NCI-H128 (cell line): ENCODE measurements at regions not wholly inside any gene's neighbourhood (a gene's known extent, or its start where the extent isn't known, plus 50 kb on each side); places are given as distances from the start of the nearest gene placed in this dataset.
"Not testable (repeated sequence)": the region's sequence is repeated elsewhere in the genome, so short reads cannot be mapped to it uniquely, and the experiment has no call there.

ENCODE experiments used
- DNase-seq: peaks from one replicate; lab custom pipeline; 2025; ENCODE audit not compliant: unreplicated experiment; lab: John Stamatoyannopoulos, UW

- no peak for DNase-seq
These were observed 127.3 kb downstream of the ATP23 start for GRCh38 chr12:58068706-58069105.

DNA sequence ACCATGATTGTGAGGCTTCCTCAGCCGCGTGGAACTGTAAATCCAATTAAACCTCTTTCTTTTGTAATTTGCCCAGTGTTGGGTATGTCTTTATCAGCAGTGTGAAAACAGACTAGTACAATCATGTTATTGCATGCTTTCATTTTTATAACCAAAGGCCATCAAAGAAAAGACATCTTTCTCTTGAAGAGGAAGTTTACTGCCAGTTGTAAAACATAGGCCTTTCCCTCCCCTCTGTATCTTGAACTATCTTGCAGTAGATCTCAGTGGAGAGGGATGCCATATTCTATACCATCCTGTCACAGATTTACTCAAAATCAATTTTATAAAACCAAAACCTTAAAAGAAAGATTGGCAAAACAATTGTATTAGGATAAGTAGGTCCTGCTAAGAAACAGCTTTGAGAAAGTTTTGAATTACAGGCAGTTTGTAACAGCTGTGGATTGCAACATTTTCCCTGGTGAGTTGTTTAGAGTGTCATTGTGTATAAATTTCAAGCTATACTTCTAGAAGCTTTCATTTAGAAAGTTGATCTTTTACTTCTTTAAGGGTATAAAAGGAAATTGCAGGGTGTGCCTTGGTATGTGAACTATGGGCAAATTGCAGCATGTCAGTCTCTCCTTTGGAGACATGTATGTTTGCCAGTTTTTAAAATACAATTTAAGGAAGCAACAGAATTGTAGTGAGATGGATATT lies 128.0 kb downstream of the ATP23 start:
- DNase-seq, result no peak

- no peak for DNase-seq
These were observed 130.6 kb downstream of the ATP23 start for GRCh38 chr12:58071994-58072393.

- no peak for DNase-seq
These were observed 132.9 kb downstream of the ATP23 start for GRCh38 chr12:58074259-58074658.

- no peak for DNase-seq
These were observed 138.4 kb downstream of the ATP23 start for GRCh38 chr12:58079806-58080205.

DNA sequence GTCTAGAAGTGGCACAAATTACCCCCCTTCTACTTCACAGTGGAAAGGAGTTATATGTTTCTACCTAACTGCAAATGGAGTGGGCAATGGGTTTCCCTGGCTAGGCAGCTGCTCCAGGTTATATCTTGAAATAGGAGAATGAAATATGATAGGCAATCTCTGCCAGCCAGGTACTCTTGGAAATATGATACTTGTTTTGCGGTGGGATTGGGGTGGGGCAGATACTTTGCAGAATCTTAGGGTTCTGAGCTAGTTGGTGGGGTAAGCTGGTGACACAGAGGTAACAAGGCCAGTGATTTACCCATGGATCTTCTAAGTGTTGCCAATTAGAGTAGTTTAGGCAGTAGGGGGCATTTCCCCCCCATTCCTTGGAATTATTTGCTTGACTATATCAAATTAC lies 140.1 kb downstream of the ATP23 start:
- DNase-seq, result no peak

- DNase-seq, result no peak
These were observed 141.6 kb downstream of the ATP23 start for GRCh38 chr12:58082996-58083395.

DNA sequence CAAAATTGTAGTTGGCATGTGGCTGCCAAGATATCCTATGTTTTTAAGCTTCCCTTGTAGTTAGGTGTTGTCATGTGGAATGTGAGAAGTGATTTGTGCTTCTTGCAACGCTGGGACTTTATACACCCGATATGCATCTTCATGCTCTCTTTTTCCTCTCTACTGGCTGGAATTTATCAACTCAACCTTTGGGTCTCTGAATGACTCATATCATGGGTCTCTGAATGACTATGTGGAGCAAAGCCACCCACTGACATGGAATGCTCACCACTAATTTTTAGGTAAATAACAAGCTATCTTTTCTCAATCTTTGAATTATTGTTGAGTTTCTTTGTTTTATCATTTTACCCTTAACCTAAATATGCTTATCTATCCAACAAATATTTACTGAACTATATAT lies 144.6 kb downstream of the ATP23 start:
- DNase-seq, result no peak

DNA sequence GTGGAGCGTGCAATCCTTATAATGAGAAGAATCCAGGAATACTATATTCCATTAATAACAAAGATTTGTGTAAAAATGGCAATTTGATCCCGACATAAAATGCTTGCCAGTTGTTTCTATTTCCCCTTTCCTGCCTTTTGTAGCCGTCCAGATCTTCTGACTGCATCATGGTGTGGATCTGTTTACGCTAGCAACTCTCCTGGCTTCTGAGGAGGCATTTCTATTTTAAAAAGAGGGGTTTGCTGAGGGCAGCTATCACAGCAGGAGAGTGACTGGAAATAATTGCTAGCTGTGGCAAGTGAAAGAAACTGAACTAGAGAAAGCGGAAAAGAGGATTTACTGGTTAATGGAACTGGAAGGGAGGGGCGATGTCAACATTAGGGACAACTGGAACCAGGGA lies 145.6 kb downstream of the ATP23 start:
- DNase-seq, result no peak

DNA sequence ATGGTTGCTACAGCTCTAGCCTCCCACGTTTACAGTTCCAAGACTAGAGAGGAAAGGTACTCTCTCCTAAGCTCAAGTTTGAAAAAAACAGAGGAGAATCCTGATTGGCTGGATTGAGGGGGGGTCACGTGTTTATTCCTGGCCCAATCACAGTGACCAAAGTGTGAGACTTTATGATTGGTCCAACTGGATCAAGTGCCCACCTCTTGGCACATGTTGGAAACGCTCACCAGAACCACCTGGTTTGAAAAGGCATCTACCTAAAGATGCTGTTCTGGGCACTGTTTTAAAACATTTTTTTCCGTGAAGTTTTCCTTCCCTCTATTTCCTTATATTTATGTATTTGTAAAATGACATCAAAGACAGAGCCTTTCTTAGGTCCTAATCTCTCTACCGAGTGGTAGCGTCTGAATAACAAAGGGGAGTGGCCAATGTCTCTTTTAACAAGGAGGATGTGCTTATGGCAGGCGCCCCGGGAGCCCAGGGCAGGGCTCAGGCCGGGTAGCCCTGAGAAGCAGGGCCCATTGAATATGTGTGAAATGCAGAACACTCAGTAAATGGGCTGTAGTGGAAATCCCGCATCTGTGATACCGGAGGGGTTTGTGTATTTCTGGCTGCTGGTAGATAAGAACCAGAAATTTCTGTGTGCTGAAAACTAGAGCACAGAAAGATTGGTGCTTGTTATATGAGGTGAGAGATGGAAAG lies 146.2 kb downstream of the ATP23 start:
- no peak for DNase-seq

DNA sequence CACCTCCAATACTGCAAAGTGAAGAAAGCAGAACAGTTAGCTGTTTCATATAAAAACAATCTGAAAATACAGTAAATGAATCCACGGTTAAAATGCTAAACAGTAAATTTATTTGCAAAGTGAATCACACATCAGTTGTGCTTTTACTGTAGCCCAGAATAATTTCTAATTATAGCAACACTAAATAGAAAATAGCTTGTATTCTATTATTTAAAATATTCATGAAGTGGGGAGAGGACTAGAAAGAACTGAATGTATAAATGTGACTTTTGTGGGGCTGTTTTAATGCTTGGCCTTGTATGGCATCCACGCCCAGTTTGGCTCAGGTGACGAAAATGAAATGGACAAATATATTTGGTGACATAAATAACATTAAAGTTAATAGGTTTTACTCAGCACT lies 148.2 kb downstream of the ATP23 start:
- no peak for DNase-seq

- no peak for DNase-seq
These were observed 149.3 kb downstream of the ATP23 start for GRCh38 chr12:58090685-58091084.

DNA sequence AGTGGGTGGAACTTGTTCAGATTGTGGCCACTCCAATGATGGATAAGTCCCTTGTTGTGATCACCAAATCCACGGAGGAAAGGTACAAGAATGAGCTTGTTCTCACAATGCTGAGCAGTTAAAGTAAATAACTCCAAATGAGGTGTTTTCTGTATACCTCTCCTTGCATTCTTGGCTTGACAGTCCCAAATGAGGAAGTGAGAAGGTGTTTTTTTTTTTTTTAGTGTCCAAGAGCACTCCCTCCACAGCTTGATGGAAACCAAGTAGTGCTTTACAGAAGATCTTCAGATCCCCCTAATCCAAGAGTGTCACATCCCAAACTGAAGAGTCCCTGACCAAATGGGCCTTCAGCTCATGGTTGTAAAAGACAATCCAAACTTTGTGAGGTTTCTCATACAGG lies 153.6 kb downstream of the ATP23 start:
- DNase-seq, result no peak

- no peak for DNase-seq
These were observed 156.4 kb downstream of the ATP23 start for GRCh38 chr12:58097741-58098140.

GRCh38 chr12:58099476-58099875 lies 158.1 kb downstream of the ATP23 start:
- DNase-seq, result no peak

DNA sequence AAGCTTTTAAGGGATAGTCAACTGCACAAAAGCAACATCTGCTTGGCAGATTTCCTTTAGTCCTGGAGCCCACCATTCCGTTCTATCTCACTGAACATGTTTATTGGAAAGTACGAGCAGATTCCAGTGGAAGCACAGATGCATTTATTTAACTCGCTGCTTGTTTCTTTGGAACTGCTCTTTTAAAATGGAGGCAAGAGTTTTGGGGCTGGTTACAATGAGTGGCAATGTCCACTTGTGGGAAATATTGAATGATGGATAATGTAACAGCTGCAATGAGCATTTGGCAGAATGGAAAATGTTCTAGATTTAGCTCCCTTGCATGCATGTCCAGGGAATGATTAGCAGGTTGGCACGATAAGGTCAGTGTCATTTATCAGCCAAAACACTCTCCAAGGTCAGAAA lies 163.0 kb downstream of the ATP23 start:
- no peak for DNase-seq

- DNase-seq, result no peak
These were observed 164.1 kb downstream of the ATP23 start for GRCh38 chr12:58105225-58106119.

- DNase-seq, result no peak
These were observed 164.8 kb downstream of the ATP23 start for GRCh38 chr12:58106195-58106594.

GRCh38 chr12:58117201-58117600 lies 175.8 kb downstream of the ATP23 start:
- DNase-seq, result no peak

DNA sequence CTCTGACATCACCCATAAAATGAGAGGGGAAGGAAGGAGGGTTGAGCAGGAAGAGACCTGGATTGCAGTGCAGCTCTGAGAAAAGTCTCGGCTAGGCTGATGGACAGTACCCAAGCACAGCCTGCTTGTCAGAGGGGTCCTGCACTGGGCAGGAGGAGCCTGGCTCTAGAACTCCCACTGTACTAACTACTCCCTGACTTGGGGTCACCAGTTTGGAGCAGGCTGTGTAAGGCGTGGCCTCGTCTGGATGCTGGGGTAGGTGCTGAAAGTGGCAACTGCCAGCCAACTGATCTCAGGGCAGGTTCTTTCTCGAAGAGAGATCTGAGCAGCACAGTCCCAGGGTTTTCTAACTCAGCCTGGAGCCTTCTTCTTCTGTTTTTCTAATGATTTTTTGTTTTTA lies 176.3 kb downstream of the ATP23 start:
- no peak for DNase-seq

DNA sequence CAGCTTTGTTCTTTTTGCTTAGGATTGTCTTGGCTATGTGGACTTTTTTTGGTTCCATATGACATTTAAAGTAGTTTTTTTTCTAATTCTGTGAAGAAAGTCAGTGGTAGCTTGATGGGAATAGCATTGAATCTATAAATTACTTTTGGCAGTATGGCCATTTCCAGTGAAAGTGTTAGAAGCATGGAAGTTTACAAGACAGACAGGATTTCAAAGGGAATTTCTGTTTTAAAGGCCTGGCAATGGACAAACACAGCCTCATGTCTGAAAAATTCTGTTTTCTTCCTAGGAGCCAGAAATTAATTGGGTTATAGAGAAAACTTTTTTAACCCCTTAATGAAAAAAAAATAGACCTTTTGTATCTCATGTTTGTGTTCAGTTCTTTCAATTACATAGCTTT lies 184.4 kb downstream of the ATP23 start:
- DNase-seq, result not testable (repeated sequence)
